H9 (cell line): ENCODE measurements at regions not wholly inside any gene's neighbourhood (a gene's known extent, or its start where the extent isn't known, plus 50 kb on each side); places are given as distances from the start of the nearest gene placed in this dataset.

ENCODE experiments used
- DNase-seq: peaks from one replicate; pipeline ENCODE4 v3.0.0-alpha.2; 2017
- H2AFZ ChIP-seq: one replicate; pipeline ENCODE4 v1.6.1; 2013; ENCODE audit warnings: mild to moderate bottlenecking, low read length, control low read depth, moderate library complexity
- H2AK5ac ChIP-seq: 2 replicates; pipeline ENCODE4 v1.6.1; 2013; ENCODE audit warnings: low read length, control low read depth, mixed read lengths; ENCODE audit not compliant: insufficient read length
- H2BK120ac ChIP-seq: one replicate; pipeline ENCODE4 v1.6.1; 2013; ENCODE audit warnings: low read depth, mild to moderate bottlenecking, low read length, control low read depth, inconsistent platforms; ENCODE audit not compliant: poor library complexity, severe bottlenecking
- H2BK12ac ChIP-seq: 2 replicates; pipeline ENCODE4 v1.6.1; 2013; ENCODE audit warnings: low read length, control low read depth, mixed read lengths, low read depth; ENCODE audit not compliant: insufficient read length
- H2BK15ac ChIP-seq: 2 replicates; pipeline ENCODE4 v1.6.1; 2013; ENCODE audit warnings: low read depth, low read length, control low read depth
- H2BK20ac ChIP-seq: one replicate; pipeline ENCODE4 v1.6.1; 2013; ENCODE audit warnings: low read depth, mild to moderate bottlenecking, low read length, control low read depth, inconsistent platforms; ENCODE audit not compliant: poor library complexity, severe bottlenecking
- H2BK5ac ChIP-seq: 2 replicates; pipeline ENCODE4 v1.6.1; 2013; ENCODE audit warnings: low read length, control low read depth, mixed read lengths; ENCODE audit not compliant: insufficient read length
- H3K14ac ChIP-seq: 2 replicates; pipeline ENCODE4 v1.6.1; 2013; ENCODE audit warnings: low read length, control low read depth; ENCODE audit not compliant: insufficient read depth
- H3K18ac ChIP-seq: 2 replicates; pipeline ENCODE4 v1.6.1; 2013; ENCODE audit warnings: low read depth, mild to moderate bottlenecking, mixed read lengths, low read length, control low read depth; ENCODE audit not compliant: insufficient read length
- H3K23ac ChIP-seq: 2 replicates; pipeline ENCODE4 v1.6.1; 2013; ENCODE audit warnings: low read length, control low read depth, mixed read lengths, low read depth; ENCODE audit not compliant: insufficient read length
- H3K23me2 ChIP-seq: 2 replicates; pipeline ENCODE4 v1.6.1; 2013; ENCODE audit warnings: low read depth, mild to moderate bottlenecking, mixed read lengths, low read length, control low read depth; ENCODE audit not compliant: insufficient read length, poor library complexity, severe bottlenecking
- H3K27ac ChIP-seq: 2 replicates; pipeline ENCODE4 v1.5.1; 2013; ENCODE audit warnings: low read length, control low read depth, mixed read lengths, low read depth; ENCODE audit not compliant: insufficient read length
- H3K27me3 ChIP-seq: 2 replicates; pipeline ENCODE4 v1.6.1; 2013; ENCODE audit warnings: low read length, control low read depth, inconsistent platforms; ENCODE audit not compliant: insufficient read depth
- H3K4ac ChIP-seq: 2 replicates; pipeline ENCODE4 v1.6.1; 2013; ENCODE audit warnings: low read depth, mild to moderate bottlenecking, control low read depth, inconsistent platforms, low read length, moderate library complexity
- H3K4me1 ChIP-seq: 2 replicates; pipeline ENCODE4 v1.6.1; 2013; ENCODE audit warnings: low read length, control low read depth, inconsistent platforms; ENCODE audit not compliant: insufficient read depth
- H3K4me2 ChIP-seq: 2 replicates; pipeline ENCODE4 v1.6.1; 2013; ENCODE audit warnings: low read length, control low read depth, mixed read lengths; ENCODE audit not compliant: insufficient read length, insufficient read depth
- H3K56ac ChIP-seq: 2 replicates; pipeline ENCODE4 v1.6.1; 2013; ENCODE audit warnings: low read depth, mild to moderate bottlenecking, mixed read lengths, low read length, control low read depth; ENCODE audit not compliant: insufficient read length
- H3K79me1 ChIP-seq: 2 replicates; pipeline ENCODE4 v1.6.1; 2013; ENCODE audit warnings: low read depth, mild to moderate bottlenecking, moderate library complexity, low read length, control low read depth, inconsistent platforms; ENCODE audit not compliant: insufficient read depth, poor library complexity, severe bottlenecking
- H3K79me2 ChIP-seq: 2 replicates; pipeline ENCODE4 v1.6.1; 2013; ENCODE audit warnings: low read length, control low read depth, inconsistent platforms; ENCODE audit not compliant: insufficient read depth
- H3K9ac ChIP-seq: 2 replicates; pipeline ENCODE4 v1.6.1; 2013; ENCODE audit warnings: low read length, control low read depth, mixed read lengths; ENCODE audit not compliant: insufficient read length; ENCODE audit errors: extremely low read depth
- H3K9me3 ChIP-seq: one replicate; pipeline ENCODE4 v1.6.1; 2013; ENCODE audit warnings: low read depth, low read length, inconsistent platforms; ENCODE audit not compliant: control insufficient read depth
- H3T11ph ChIP-seq: one replicate; pipeline ENCODE4 v1.6.1; 2013; ENCODE audit warnings: mild to moderate bottlenecking, low read length, control low read depth, inconsistent platforms
- H4K20me1 ChIP-seq: one replicate; pipeline ENCODE4 v1.6.1; 2013; ENCODE audit not compliant: control insufficient read depth, insufficient read length, insufficient read depth
- H4K5ac ChIP-seq: 2 replicates; pipeline ENCODE4 v1.6.1; 2013; ENCODE audit warnings: low read depth, mild to moderate bottlenecking, mixed read lengths, low read length, control low read depth; ENCODE audit not compliant: insufficient read length
- H4K8ac ChIP-seq: replicated peaks from 2 replicates; pipeline ENCODE4 v1.6.1; 2013; ENCODE audit warnings: low read length, control low read depth, mixed read lengths, low read depth; ENCODE audit not compliant: insufficient read length
- H4K91ac ChIP-seq: 2 replicates; pipeline ENCODE4 v1.6.1; 2013; ENCODE audit warnings: low read depth, mild to moderate bottlenecking, moderate library complexity, mixed read lengths, low read length, control low read depth; ENCODE audit not compliant: insufficient read length
- H3K27ac Mint-ChIP-seq, 3 experiments: 2 replicates in 2 of 3; 3 replicates in 1 of 3; pipeline ENCODE4 v1.8.0; 2020 to 2021; ENCODE audit warnings: mixed read lengths in 3 of 3, mild to moderate bottlenecking in 1 of 3, moderate library complexity in 1 of 3
- H3K27me3 Mint-ChIP-seq: 2 replicates; pipeline ENCODE4 v1.8.0; 2021; ENCODE audit warnings: low read depth, mild to moderate bottlenecking, moderate library complexity, mixed read lengths
- H3K36me3 Mint-ChIP-seq, 3 experiments: 2 replicates in 2 of 3; 3 replicates in 1 of 3; pipeline ENCODE4 v1.8.0; 2020 to 2021; ENCODE audit warnings: low read depth in 3 of 3, mixed read lengths in 3 of 3; ENCODE audit not compliant: insufficient read depth in 1 of 3
- H3K4me1 Mint-ChIP-seq, 2 experiments: 2 replicates each; pipeline ENCODE4 v1.8.0; 2020; ENCODE audit warnings: mixed read lengths in 2 of 2
- H3K4me3 Mint-ChIP-seq, 2 experiments: 2 replicates in 1 of 2; 3 replicates in 1 of 2; pipeline ENCODE4 v1.8.0; 2020 to 2021; ENCODE audit warnings: mild to moderate bottlenecking in 2 of 2, mixed read lengths in 2 of 2, moderate library complexity in 1 of 2
- H3K9me3 Mint-ChIP-seq, 2 experiments: 2 replicates in 1 of 2; 3 replicates in 1 of 2; pipeline ENCODE4 v1.8.0; 2020; ENCODE audit warnings: mild to moderate bottlenecking in 2 of 2, mixed read lengths in 2 of 2, moderate library complexity in 1 of 2
- CTCF ChIP-seq: fragments of 200-600 bp; sonication (generic); conservative IDR thresholded peaks from 3 replicates; pipeline ENCODE4 v1.8.0; 2021; ENCODE audit warnings: antibody characterized with exemption, mild to moderate bottlenecking
- WGBS: extraction: QIAGEN DNeasy Blood & Tissue Kit; methylation state at CpG from one replicate; pipeline ENCODE4 v1.1.7; 2013; ENCODE audit warnings: missing lambda C conversion rate, low lambda C conversion rate, mixed read lengths; ENCODE audit not compliant: insufficient read length; ENCODE audit errors: extremely low coverage; 5-methylcytosine and 5-hydroxymethylcytosine counted together

- Mint-ChIP-seq H3K9me3 (peaks cover 0 to 2% of the 10 kb centered on the region in 2 experiments; a peak in 3 of 5 replicates), H3K27me3 (no peaks in the 10 kb centered on the region)
Observed at GRCh38 chr2:35496022-35496421, 859.6 kb upstream of the CRIM1 start.

More at GRCh38 chr2:35496022-35496421, 859.6 kb upstream of the CRIM1 start:
- Histone ChIP-seq H3K79me2 (no peaks in the 10 kb centered on the region), H2BK12ac (no peak overlapping the region), H3K9me3 (no peaks in the 10 kb centered on the region), H2AFZ (no peak overlapping the region), H4K5ac (no peak overlapping the region), H2BK20ac (no peak overlapping the region), H3K14ac (no peak overlapping the region), H3K56ac (no peak overlapping the region), H2AK5ac (no peak overlapping the region), H3K27ac (no peak overlapping the region), H3K9ac (no peak overlapping the region), H3K23me2 (no peaks in the 10 kb centered on the region), H3K23ac (no peak overlapping the region), H4K20me1 (no peaks in the 10 kb centered on the region), H4K8ac (no peak overlapping the region), H3K27me3 (no peaks in the 10 kb centered on the region), H4K91ac (no peak overlapping the region), H3T11ph (no peak overlapping the region), H2BK5ac (no peak overlapping the region), H3K4me1 (peaks cover 2% of the 10 kb centered on the region; the same call in 1 of the 2 replicates), H2BK120ac (no peak overlapping the region), H3K4ac (no peak overlapping the region), H3K18ac (no peak overlapping the region), H2BK15ac (no peak overlapping the region), H3K79me1 (no peaks in the 10 kb centered on the region), H3K4me2 (no peak overlapping the region)
- H3K36me3 Mint-ChIP-seq, result peaks cover 0 to 6% (median 6%) of the 10 kb centered on the region in 3 experiments; a peak in 3 of 7 replicates
- H3K27ac Mint-ChIP-seq, result no peak overlapping the region; a peak in 1 of 7 replicates
- no peak overlapping the region for H3K4me3 Mint-ChIP-seq
- peaks cover 11% of the 10 kb centered on the region in 2 experiments for H3K4me1 Mint-ChIP-seq
- no peak for DNase-seq
- WGBS, result no CpG with 5 or more reads among the region's 1 CpG
- TF ChIP-seq CTCF, result no peak
